ENCODE measurements at regions not wholly inside any gene's neighbourhood (a gene's known extent, or its start where the extent isn't known, plus 50 kb on each side); places are given as distances from the start of the nearest gene placed in this dataset.
"Not testable (repeated sequence)": the region's sequence is repeated elsewhere in the genome, so short reads cannot be mapped to it uniquely, and the experiment has no call there.

- TF ChIP-seq CTCF (IDR thresholded peaks at IDR 0.05): no peak
- TF ChIP-seq SIN3A (IDR thresholded peaks at IDR 0.05; ENCODE audit: borderline replicate concordance, insufficient read depth, low read depth, low read length): no peak
- no peak for TF ChIP-seq REST (IDR thresholded peaks at IDR 0.05; ENCODE audit: insufficient read depth in 1 of 2, low read depth in 2 of 2, low read length in 1 of 2)
- TF ChIP-seq POLR2AphosphoS5 (IDR thresholded peaks at IDR 0.05; ENCODE audit: low read depth, low read length): no peak
- no peak for TF ChIP-seq TCF7L2 (IDR thresholded peaks at IDR 0.05; ENCODE audit: low read depth, low read length)
- Histone ChIP-seq H3K36me3 (ENCODE audit: control insufficient read depth, insufficient read depth, low read length) (no peaks in the 10 kb centered on the region), H3K27me3 (ENCODE audit: control insufficient read depth, insufficient read depth, low read length) (peaks cover 3% of the 10 kb centered on the region; the same call in 1 of the 2 replicates), H3K27ac (ENCODE audit: low read length) (no peak overlapping the region), H3K4me3 (ENCODE audit: low read depth in 2 of 2, low read length in 2 of 2) (no peak overlapping the region), H3K4me1 (ENCODE audit: control insufficient read depth, insufficient read depth, low read length) (no peaks in the 10 kb centered on the region), H3K9me3 (ENCODE audit: control insufficient read depth, insufficient read depth, low read depth, low read length) (no peaks in the 10 kb centered on the region)
- ATAC-seq (no peak), DNase-seq (ENCODE audit: low read depth, low spot score) (no peak)
- in situ Hi-C loops (cut with HindIII; ENCODE audit: low pct_unique_long_range_greater_than_20kb, low sequenced_read_pairs) (no loop called here), intact Hi-C loops (cut with micrococcal nuclease; ENCODE audit: unreplicated experiment) (no loop called here)
- BruUV-seq (replicated peaks): no TSS peak
- POLR2A ChIA-PET: no interaction called here
- CTCF ChIA-PET: no interaction called here
These were observed 404.3 kb upstream of the SLC35B3 start for GRCh38 chr6:8839626-8840025.

GRCh38 chr6:8837343-8837742 lies 402.0 kb upstream of the SLC35B3 start:
- no peaks in the 10 kb centered on the region for H3K36me3 ChIP-seq (ENCODE audit: control insufficient read depth, insufficient read depth, low read length)
- ATAC-seq (no peak), DNase-seq (ENCODE audit: low read depth, low spot score) (no peak)
- no peaks in the 10 kb centered on the region for H3K9me3 ChIP-seq (ENCODE audit: control insufficient read depth, insufficient read depth, low read depth, low read length)
- no peak overlapping the region for H3K4me3 ChIP-seq (ENCODE audit: low read depth in 2 of 2, low read length in 2 of 2)
- intact Hi-C loops (cut with micrococcal nuclease; ENCODE audit: unreplicated experiment) (no loop called here), in situ Hi-C loops (cut with HindIII; ENCODE audit: low pct_unique_long_range_greater_than_20kb, low sequenced_read_pairs) (no loop called here)
- no peak overlapping the region for H3K27ac ChIP-seq (ENCODE audit: low read length)
- no peaks in the 10 kb centered on the region for H3K4me1 ChIP-seq (ENCODE audit: control insufficient read depth, insufficient read depth, low read length)
- POLR2A ChIA-PET: no interaction called here
- peaks cover 5% of the 10 kb centered on the region; the same call in 1 of the 2 replicates for H3K27me3 ChIP-seq (ENCODE audit: control insufficient read depth, insufficient read depth, low read length)
- TF ChIP-seq POLR2AphosphoS5 (IDR thresholded peaks at IDR 0.05; ENCODE audit: low read depth, low read length) (no peak), CTCF (IDR thresholded peaks at IDR 0.05) (no peak), TCF7L2 (IDR thresholded peaks at IDR 0.05; ENCODE audit: low read depth, low read length) (no peak), REST (IDR thresholded peaks at IDR 0.05; ENCODE audit: insufficient read depth in 1 of 2, low read depth in 2 of 2, low read length in 1 of 2) (no peak), SIN3A (IDR thresholded peaks at IDR 0.05; ENCODE audit: borderline replicate concordance, insufficient read depth, low read depth, low read length) (no peak)
- no TSS peak for BruUV-seq (replicated peaks)
- CTCF ChIA-PET: no interaction called here

- BruUV-seq (replicated peaks); H3K27me3 ChIP-seq (ENCODE audit: control insufficient read depth, insufficient read depth, low read length); POLR2A ChIA-PET; CTCF ChIA-PET; intact Hi-C loops (cut with micrococcal nuclease; ENCODE audit: unreplicated experiment); H3K4me1 ChIP-seq (ENCODE audit: control insufficient read depth, insufficient read depth, low read length); ATAC-seq; H3K36me3 ChIP-seq (ENCODE audit: control insufficient read depth, insufficient read depth, low read length); DNase-seq (ENCODE audit: low read depth, low spot score); H3K4me3 ChIP-seq (ENCODE audit: low read depth in 2 of 2, low read length in 2 of 2); H3K9me3 ChIP-seq (ENCODE audit: control insufficient read depth, insufficient read depth, low read depth, low read length); in situ Hi-C loops (cut with HindIII; ENCODE audit: low pct_unique_long_range_greater_than_20kb, low sequenced_read_pairs); H3K27ac ChIP-seq (ENCODE audit: low read length): not testable (repeated sequence)
These were observed 397.4 kb upstream of the SLC35B3 start for GRCh38 chr6:8832695-8833094.

Data from Panc1 (cell line).